ENCODE measurements at regions not wholly inside any gene's neighbourhood (a gene's known extent, or its start where the extent isn't known, plus 50 kb on each side); places are given as distances from the start of the nearest gene placed in this dataset.

GRCh38 chr9:88777498-88778312, 213.6 kb upstream of the S1PR3 start:
- TF ChIP-seq CTCF (conservative IDR thresholded peaks at IDR 0.05; ENCODE audit: low read length) (no peak), EZH2phosphoT487 (IDR thresholded peaks at IDR 0.05; ENCODE audit: borderline replicate concordance, low read depth, low read length) (no peak)

All from OCI-LY7 (cell line).